Smooth muscle cell (in vitro differentiated cells): ENCODE measurements at regions not wholly inside any gene's neighbourhood (a gene's known extent, or its start where the extent isn't known, plus 50 kb on each side); places are given as distances from the start of the nearest gene placed in this dataset.
"Not testable (repeated sequence)": the region's sequence is repeated elsewhere in the genome, so short reads cannot be mapped to it uniquely, and the experiment has no call there.

Experiments used
- DNase-seq: peaks from one replicate; lab custom pipeline; 2025; ENCODE audit not compliant: unreplicated experiment; lab: John Stamatoyannopoulos, UW
- H2AFZ ChIP-seq: fragments of 200-600 bp; sonication (generic); 2 replicates; pipeline ENCODE4 v1.6.0; 2016; ENCODE audit warnings: antibody characterized with exemption, low read depth, mild to moderate bottlenecking
- H3F3A ChIP-seq: fragments of 200-600 bp; sonication (generic); 2 replicates; pipeline ENCODE4 v1.6.0; 2017; ENCODE audit warnings: antibody characterized with exemption, low read depth
- H3K27ac ChIP-seq: fragments of 200-600 bp; sonication (generic); 2 replicates; pipeline ENCODE4 v1.5.1; 2016; ENCODE audit warnings: low read depth, mild to moderate bottlenecking
- H3K27me3 ChIP-seq: fragments of 200-600 bp; sonication (generic); 2 replicates; pipeline ENCODE4 v1.6.1; 2016; ENCODE audit warnings: low read depth, mild to moderate bottlenecking
- H3K36me3 ChIP-seq: fragments of 200-600 bp; sonication (generic); 2 replicates; pipeline ENCODE4 v1.5.1; 2016; ENCODE audit warnings: low read depth
- H3K4me1 ChIP-seq: fragments of 200-600 bp; sonication (generic); 2 replicates; pipeline ENCODE4 v1.5.1; 2016; ENCODE audit warnings: low read depth
- H3K4me2 ChIP-seq: fragments of 200-600 bp; sonication (generic); 2 replicates; pipeline ENCODE4 v1.6.0; 2016; ENCODE audit warnings: mild to moderate bottlenecking
- H3K4me3 ChIP-seq: fragments of 200-600 bp; sonication (generic); 2 replicates; pipeline ENCODE4 v1.5.1; 2016; ENCODE audit warnings: mild to moderate bottlenecking
- H3K79me2 ChIP-seq: fragments of 200-600 bp; sonication (generic); 2 replicates; pipeline ENCODE4 v1.6.0; 2016; ENCODE audit warnings: low read depth, mild to moderate bottlenecking
- H3K9ac ChIP-seq: fragments of 200-600 bp; sonication (generic); 2 replicates; pipeline ENCODE4 v1.6.0; 2016; ENCODE audit warnings: low read depth
- H3K9me3 ChIP-seq: fragments of 200-600 bp; sonication (generic); replicated peaks from 2 replicates; pipeline ENCODE4 v1.5.1; 2016; ENCODE audit warnings: low read depth
- H4K20me1 ChIP-seq: fragments of 200-600 bp; sonication (generic); 2 replicates; pipeline ENCODE4 v1.6.0; 2016; ENCODE audit warnings: low read depth
- CTCF ChIP-seq: fragments of 200-600 bp; sonication (generic); IDR thresholded peaks from 2 replicates; pipeline ENCODE4 v1.5.1; 2017; ENCODE audit warnings: borderline replicate concordance, mild to moderate bottlenecking, antibody characterized with exemption; ENCODE audit not compliant: insufficient read depth, poor library complexity, severe bottlenecking
- WGBS: methylation state at CpG from one replicate; pipeline ENCODE4 v1.1.7; 2016; ENCODE audit warnings: low lambda C conversion rate; 5-methylcytosine and 5-hydroxymethylcytosine counted together

- no peaks in the 10 kb centered on the region for H3K27me3 ChIP-seq
- H3K4me2 ChIP-seq: no peak overlapping the region
- H3F3A ChIP-seq: no peaks in the 10 kb centered on the region
- no peaks in the 10 kb centered on the region for H3K36me3 ChIP-seq
- no peak overlapping the region for H3K9ac ChIP-seq
- no peak for TF ChIP-seq CTCF
- no peaks in the 10 kb centered on the region for H3K9me3 ChIP-seq
- H3K4me1 ChIP-seq: no peaks in the 10 kb centered on the region
- no peak for DNase-seq
- no peak overlapping the region for H3K27ac ChIP-seq
- no peaks in the 10 kb centered on the region for H3K79me2 ChIP-seq
- no peak overlapping the region for H3K4me3 ChIP-seq
- no peak overlapping the region for H2AFZ ChIP-seq
- no peaks in the 10 kb centered on the region for H4K20me1 ChIP-seq
Observed at GRCh38 chr10:81496626-81497025, 378.4 kb upstream of the NRG3 start.

GRCh38 chr10:81498011-81498551 is 376.9 kb upstream of the NRG3 start:
- TF ChIP-seq CTCF: no peak
- H3K9me3 ChIP-seq: no peaks in the 10 kb centered on the region
- H4K20me1 ChIP-seq: no peaks in the 10 kb centered on the region
- H3K4me2 ChIP-seq: no peak overlapping the region
- no peak for DNase-seq
- H3K9ac ChIP-seq: no peak overlapping the region
- no peaks in the 10 kb centered on the region for H3K4me1 ChIP-seq
- H3K27ac ChIP-seq: no peak overlapping the region
- no peak overlapping the region for H2AFZ ChIP-seq
- H3K4me3 ChIP-seq: no peak overlapping the region
- no peaks in the 10 kb centered on the region for H3F3A ChIP-seq
- no peaks in the 10 kb centered on the region for H3K27me3 ChIP-seq
- H3K36me3 ChIP-seq: no peaks in the 10 kb centered on the region
- no peaks in the 10 kb centered on the region for H3K79me2 ChIP-seq
- WGBS: 57% methylated on average over 3 of the region's 3 CpGs

DNA sequence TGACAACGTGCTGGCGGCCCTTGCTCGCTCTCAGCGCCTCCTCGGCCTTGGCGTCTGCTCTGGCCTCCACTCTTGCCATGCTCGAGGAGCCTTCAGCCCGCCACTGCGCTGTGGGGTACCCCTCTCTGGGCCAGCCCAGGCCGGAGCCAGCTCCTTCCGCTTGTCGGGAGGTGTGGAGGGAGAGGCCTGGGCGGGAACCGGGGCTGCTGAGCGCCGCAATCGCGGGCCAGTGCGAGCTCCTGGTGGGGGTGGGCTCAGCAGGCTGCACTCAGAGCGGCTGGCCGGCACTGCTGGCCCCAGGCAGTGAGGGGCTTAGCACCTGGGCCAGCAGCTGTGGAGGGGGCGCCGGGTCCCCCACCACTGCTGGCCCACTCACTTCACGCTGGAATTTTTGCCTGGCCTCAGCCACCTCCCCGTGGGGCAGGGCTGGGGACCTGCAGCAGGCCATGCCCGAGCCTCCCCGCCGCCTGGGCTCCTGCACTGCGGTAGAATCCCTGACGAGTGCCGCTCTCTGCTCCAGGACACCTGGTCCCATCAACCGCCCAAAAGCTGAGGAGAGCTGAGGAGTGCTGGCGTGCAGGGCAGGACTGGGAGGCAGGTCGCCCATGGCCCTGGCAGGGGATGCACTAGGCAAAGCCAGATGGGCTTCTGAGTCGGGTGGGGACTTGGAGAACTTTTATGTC is 372.2 kb upstream of the NRG3 start:
- H3K36me3 ChIP-seq: no peaks in the 10 kb centered on the region
- WGBS: 94% methylated on average over 35 of the region's 35 CpGs
- no peaks in the 10 kb centered on the region for H3F3A ChIP-seq
- H3K79me2 ChIP-seq: no peaks in the 10 kb centered on the region
- no peak overlapping the region for H3K27ac ChIP-seq
- H3K4me3 ChIP-seq: no peak overlapping the region
- H3K27me3 ChIP-seq: no peaks in the 10 kb centered on the region
- DNase-seq: no peak
- no peak for TF ChIP-seq CTCF
- H3K9me3 ChIP-seq: no peaks in the 10 kb centered on the region
- no peaks in the 10 kb centered on the region for H3K4me1 ChIP-seq
- H4K20me1 ChIP-seq: no peaks in the 10 kb centered on the region
- H3K9ac ChIP-seq: no peak overlapping the region
- H3K4me2 ChIP-seq: no peak overlapping the region
- H2AFZ ChIP-seq: no peak overlapping the region

DNA sequence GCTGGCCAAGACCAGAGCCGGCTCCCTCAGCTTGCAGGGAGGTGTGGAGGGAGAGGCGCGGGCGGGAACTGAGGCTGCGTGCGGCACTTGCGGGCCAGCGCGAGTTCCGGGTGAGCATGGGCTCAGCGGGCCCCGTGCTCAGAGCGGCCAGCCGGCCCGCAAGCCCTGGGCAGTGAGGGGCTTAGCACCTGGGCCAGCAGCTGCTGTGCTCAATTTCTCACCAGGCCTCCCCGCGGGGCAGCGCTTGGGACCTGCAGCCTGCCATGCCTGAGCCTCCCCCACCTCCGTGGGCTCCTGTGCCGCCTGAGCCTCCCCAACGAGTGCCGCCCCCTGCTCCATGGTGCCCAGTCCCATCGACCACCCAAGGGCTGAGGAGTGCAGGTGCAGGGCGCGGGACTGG is 369.2 kb upstream of the NRG3 start:
- DNase-seq, H3K4me3 ChIP-seq, H3K79me2 ChIP-seq, H3K4me1 ChIP-seq, H3F3A ChIP-seq, H3K9me3 ChIP-seq, H4K20me1 ChIP-seq, H3K9ac ChIP-seq, H3K27me3 ChIP-seq, H3K27ac ChIP-seq, H3K4me2 ChIP-seq, H3K36me3 ChIP-seq, H2AFZ ChIP-seq: not testable (repeated sequence)
- WGBS: 98% methylated on average over 20 of the region's 25 CpGs
